Mucosa of rectum (tissue), 2 donors: ENCODE measurements at regions not wholly inside any gene's neighbourhood (a gene's known extent, or its start where the extent isn't known, plus 50 kb on each side); places are given as distances from the start of the nearest gene placed in this dataset.

Source experiments
- H3K27ac ChIP-seq, 2 donors: one replicate each; pipeline ENCODE4 v1.7.0; 2013; ENCODE audit warnings: inconsistent platforms in 2 of 2, low read depth in 2 of 2, low read length in 2 of 2
- H3K27me3 ChIP-seq, 2 donors: one replicate each; pipeline ENCODE4 v1.7.0; 2013; ENCODE audit warnings: low read length in 2 of 2; ENCODE audit not compliant: control insufficient read depth in 2 of 2, insufficient read depth in 2 of 2
- H3K36me3 ChIP-seq, 2 donors: one replicate each; pipeline ENCODE4 v1.7.0; 2013; ENCODE audit warnings: low read length in 2 of 2; ENCODE audit not compliant: control insufficient read depth in 2 of 2, insufficient read depth in 2 of 2
- H3K4me1 ChIP-seq, 2 donors: one replicate each; pipeline ENCODE4 v1.7.0; 2013; ENCODE audit warnings: low read length in 2 of 2, mild to moderate bottlenecking in 1 of 2; ENCODE audit not compliant: control insufficient read depth in 2 of 2, insufficient read depth in 2 of 2
- H3K4me3 ChIP-seq, 2 donors: one replicate each; pipeline ENCODE4 v1.7.0; 2013; ENCODE audit warnings: low read length in 2 of 2
- H3K9ac ChIP-seq, 2 donors: one replicate each; pipeline ENCODE4 v1.7.0; 2013; ENCODE audit warnings: low read length in 2 of 2, low read depth in 1 of 2, mild to moderate bottlenecking in 1 of 2
- H3K9me3 ChIP-seq, 2 donors: one replicate each; pipeline ENCODE4 v1.7.0; 2013; ENCODE audit warnings: low read length in 2 of 2; ENCODE audit not compliant: control insufficient read depth in 2 of 2
- donor health status: healthy.
- donor health status: Normal muscosa, but diverticular disease.

GRCh38 chr5:73375191-73375545 lies 73.4 kb downstream of the FOXD1 start:
- Histone ChIP-seq H3K27me3 (peaks cover 21 to 23% of the 10 kb centered on the region in 2 donors), H3K9ac (no peak overlapping the region), H3K36me3 (no peaks in the 10 kb centered on the region), H3K4me3 (no peak overlapping the region), H3K4me1 (no peaks in the 10 kb centered on the region), H3K27ac (no peak overlapping the region), H3K9me3 (no peaks in the 10 kb centered on the region)

- no peak overlapping the region for H3K4me3 ChIP-seq
- no peak overlapping the region for H3K9ac ChIP-seq
- H3K36me3 ChIP-seq, result no peaks in the 10 kb centered on the region
- H3K4me1 ChIP-seq, result no peaks in the 10 kb centered on the region
- no peaks in the 10 kb centered on the region for H3K9me3 ChIP-seq
- peaks cover 20 to 23% of the 10 kb centered on the region in 2 donors for H3K27me3 ChIP-seq
- no peak overlapping the region for H3K27ac ChIP-seq
Observed at GRCh38 chr5:73374520-73375190, 73.9 kb downstream of the FOXD1 start.

GRCh38 chr5:73373814-73374510 lies 74.6 kb downstream of the FOXD1 start:
- Histone ChIP-seq H3K9ac (no peak overlapping the region), H3K36me3 (no peaks in the 10 kb centered on the region), H3K4me3 (no peak overlapping the region), H3K4me1 (no peaks in the 10 kb centered on the region), H3K27me3 (peaks cover 16 to 21% of the 10 kb centered on the region in 2 donors), H3K27ac (no peak overlapping the region), H3K9me3 (no peaks in the 10 kb centered on the region)

- Histone ChIP-seq H3K27ac (no peak overlapping the region), H3K4me1 (no peaks in the 10 kb centered on the region), H3K9me3 (no peaks in the 10 kb centered on the region), H3K27me3 (peaks cover 7 to 12% of the 10 kb centered on the region in 2 donors), H3K4me3 (no peak overlapping the region), H3K36me3 (no peaks in the 10 kb centered on the region), H3K9ac (no peak overlapping the region)
Observed at GRCh38 chr5:73370640-73371583, 77.7 kb downstream of the FOXD1 start.

- no peak overlapping the region for H3K4me3 ChIP-seq
- H3K4me1 ChIP-seq, result no peaks in the 10 kb centered on the region
- peaks cover 6 to 12% of the 10 kb centered on the region in 2 donors for H3K27me3 ChIP-seq
Observed at GRCh38 chr5:73370095-73370494, 78.5 kb downstream of the FOXD1 start.

GRCh38 chr5:73369278-73369677 lies 79.3 kb downstream of the FOXD1 start:
- H3K36me3 ChIP-seq, result no peaks in the 10 kb centered on the region
- no peaks in the 10 kb centered on the region for H3K4me1 ChIP-seq
- no peak overlapping the region for H3K9ac ChIP-seq
- no peak overlapping the region for H3K27ac ChIP-seq
- H3K9me3 ChIP-seq, result no peaks in the 10 kb centered on the region
- no peak overlapping the region for H3K4me3 ChIP-seq
- H3K27me3 ChIP-seq, result peaks cover 6 to 12% of the 10 kb centered on the region in 2 donors

More at GRCh38 chr5:73370095-73370494, 78.5 kb downstream of the FOXD1 start:
- Histone ChIP-seq H3K9ac (no peak overlapping the region), H3K36me3 (no peaks in the 10 kb centered on the region), H3K27ac (no peak overlapping the region), H3K9me3 (no peaks in the 10 kb centered on the region)

GRCh38 chr5:73367650-73368049 lies 80.9 kb downstream of the FOXD1 start:
- Histone ChIP-seq H3K4me3 (no peak overlapping the region), H3K27me3 (peaks cover 6 to 12% of the 10 kb centered on the region in 2 donors), H3K9me3 (no peaks in the 10 kb centered on the region), H3K36me3 (no peaks in the 10 kb centered on the region), H3K9ac (no peak overlapping the region), H3K27ac (no peak overlapping the region), H3K4me1 (no peaks in the 10 kb centered on the region)

GRCh38 chr5:73365990-73366667 lies 82.4 kb downstream of the FOXD1 start:
- Histone ChIP-seq H3K9me3 (no peaks in the 10 kb centered on the region), H3K27ac (no peak overlapping the region), H3K9ac (no peak overlapping the region), H3K36me3 (no peaks in the 10 kb centered on the region), H3K4me1 (no peaks in the 10 kb centered on the region), H3K4me3 (no peak overlapping the region), H3K27me3 (peaks cover 4 to 15% of the 10 kb centered on the region in 2 donors)

GRCh38 chr5:73365301-73365853 lies 83.2 kb downstream of the FOXD1 start:
- Histone ChIP-seq H3K36me3 (no peaks in the 10 kb centered on the region), H3K27me3 (peaks cover 4 to 15% of the 10 kb centered on the region in 2 donors), H3K9me3 (no peaks in the 10 kb centered on the region), H3K4me3 (no peak overlapping the region), H3K9ac (no peak overlapping the region), H3K4me1 (no peaks in the 10 kb centered on the region), H3K27ac (no peak overlapping the region)
